HL-60 (cell line): ENCODE measurements at regions not wholly inside any gene's neighbourhood (a gene's known extent, or its start where the extent isn't known, plus 50 kb on each side); places are given as distances from the start of the nearest gene placed in this dataset.

ENCODE experiments used
- GABPA ChIP-seq: IDR thresholded peaks from 2 replicates; pipeline ENCODE4 v1.6.1; 2012; ENCODE audit warnings: low read depth
- TF ChIP-seq, protein P1 (sequence below): IDR thresholded peaks from 2 replicates; pipeline ENCODE4 v1.6.1; 2012; ENCODE audit warnings: low read depth; ENCODE audit not compliant: insufficient replicate concordance

DNA sequence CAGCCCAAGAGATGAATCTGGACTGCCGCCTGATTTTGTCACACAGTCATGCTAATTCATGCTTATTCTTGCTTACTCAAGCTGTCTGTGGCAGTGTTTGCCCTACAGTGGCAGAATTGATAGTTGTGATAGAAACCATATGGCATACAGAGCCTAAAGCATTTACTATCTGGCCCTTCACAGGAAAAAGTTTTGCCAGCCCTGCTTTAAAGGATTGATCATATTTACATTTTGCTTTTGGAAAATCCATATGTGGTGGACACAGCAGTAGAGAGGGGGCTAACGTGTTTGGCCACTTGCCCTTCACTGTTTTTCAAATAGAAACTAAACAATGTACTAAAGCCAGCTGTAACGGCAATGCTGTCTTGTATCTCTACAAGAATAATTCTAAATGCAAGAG lies 974.0 kb upstream of the GHITM start:
- TF ChIP-seq, protein P1, sequence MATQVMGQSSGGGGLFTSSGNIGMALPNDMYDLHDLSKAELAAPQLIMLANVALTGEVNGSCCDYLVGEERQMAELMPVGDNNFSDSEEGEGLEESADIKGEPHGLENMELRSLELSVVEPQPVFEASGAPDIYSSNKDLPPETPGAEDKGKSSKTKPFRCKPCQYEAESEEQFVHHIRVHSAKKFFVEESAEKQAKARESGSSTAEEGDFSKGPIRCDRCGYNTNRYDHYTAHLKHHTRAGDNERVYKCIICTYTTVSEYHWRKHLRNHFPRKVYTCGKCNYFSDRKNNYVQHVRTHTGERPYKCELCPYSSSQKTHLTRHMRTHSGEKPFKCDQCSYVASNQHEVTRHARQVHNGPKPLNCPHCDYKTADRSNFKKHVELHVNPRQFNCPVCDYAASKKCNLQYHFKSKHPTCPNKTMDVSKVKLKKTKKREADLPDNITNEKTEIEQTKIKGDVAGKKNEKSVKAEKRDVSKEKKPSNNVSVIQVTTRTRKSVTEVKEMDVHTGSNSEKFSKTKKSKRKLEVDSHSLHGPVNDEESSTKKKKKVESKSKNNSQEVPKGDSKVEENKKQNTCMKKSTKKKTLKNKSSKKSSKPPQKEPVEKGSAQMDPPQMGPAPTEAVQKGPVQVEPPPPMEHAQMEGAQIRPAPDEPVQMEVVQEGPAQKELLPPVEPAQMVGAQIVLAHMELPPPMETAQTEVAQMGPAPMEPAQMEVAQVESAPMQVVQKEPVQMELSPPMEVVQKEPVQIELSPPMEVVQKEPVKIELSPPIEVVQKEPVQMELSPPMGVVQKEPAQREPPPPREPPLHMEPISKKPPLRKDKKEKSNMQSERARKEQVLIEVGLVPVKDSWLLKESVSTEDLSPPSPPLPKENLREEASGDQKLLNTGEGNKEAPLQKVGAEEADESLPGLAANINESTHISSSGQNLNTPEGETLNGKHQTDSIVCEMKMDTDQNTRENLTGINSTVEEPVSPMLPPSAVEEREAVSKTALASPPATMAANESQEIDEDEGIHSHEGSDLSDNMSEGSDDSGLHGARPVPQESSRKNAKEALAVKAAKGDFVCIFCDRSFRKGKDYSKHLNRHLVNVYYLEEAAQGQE = no peak
- no peak for TF ChIP-seq GABPA
